GM23338 (cell line): ENCODE measurements at regions not wholly inside any gene's neighbourhood (a gene's known extent, or its start where the extent isn't known, plus 50 kb on each side); places are given as distances from the start of the nearest gene placed in this dataset.

Source experiments
- ATAC-seq: fragments of 200-7000 bp; cut with Tn5 transposase; 3 replicates; pipeline ENCODE4 v1.9.1; 2020
- DNase-seq: peaks from one replicate; pipeline ENCODE4 v3.0.0-alpha.2; 2015; ENCODE audit warnings: low spot score
- H2AFZ ChIP-seq: fragments of 200-600 bp; sonication (generic); 2 replicates; pipeline ENCODE4 v1.8.0; 2016; ENCODE audit warnings: antibody characterized with exemption, mild to moderate bottlenecking, moderate library complexity
- H3F3A ChIP-seq: fragments of 200-600 bp; sonication (generic); replicated peaks from 2 replicates; pipeline ENCODE4 v1.8.0; 2017; ENCODE audit warnings: antibody characterized with exemption, mixed run types, low read depth
- H3K27ac ChIP-seq: fragments of 200-600 bp; sonication (generic); 2 replicates; pipeline ENCODE4 v1.6.1; 2016; ENCODE audit warnings: low read depth
- H3K27me3 ChIP-seq: fragments of 200-600 bp; sonication (generic); 2 replicates; pipeline ENCODE4 v1.8.0; 2016; ENCODE audit warnings: mild to moderate bottlenecking, mixed run types, moderate library complexity; ENCODE audit not compliant: insufficient read depth
- H3K36me3 ChIP-seq: fragments of 200-600 bp; sonication (generic); 2 replicates; pipeline ENCODE4 v1.8.0; 2016; ENCODE audit warnings: mild to moderate bottlenecking; ENCODE audit not compliant: insufficient read depth
- H3K4me1 ChIP-seq: fragments of 200-600 bp; sonication (generic); 2 replicates; pipeline ENCODE4 v1.8.0; 2016; ENCODE audit warnings: mild to moderate bottlenecking, moderate library complexity; ENCODE audit not compliant: insufficient read depth
- H3K4me2 ChIP-seq: fragments of 200-600 bp; sonication (generic); 2 replicates; pipeline ENCODE4 v1.7.1; 2017; ENCODE audit warnings: mixed run types
- H3K4me3 ChIP-seq: fragments of 200-600 bp; sonication (generic); 2 replicates; pipeline ENCODE4 v1.6.1; 2016; ENCODE audit warnings: mixed run types
- H3K79me2 ChIP-seq: fragments of 200-600 bp; sonication (generic); replicated peaks from 2 replicates; pipeline ENCODE4 v1.8.0; 2017; ENCODE audit warnings: mild to moderate bottlenecking; ENCODE audit not compliant: insufficient read depth
- H3K9me2 ChIP-seq: fragments of 200-600 bp; sonication (generic); 2 replicates; pipeline ENCODE4 v1.8.0; 2017; ENCODE audit not compliant: insufficient read depth
- H4K20me1 ChIP-seq: fragments of 200-600 bp; sonication (generic); replicated peaks from 2 replicates; pipeline ENCODE4 v1.8.0; 2017; ENCODE audit warnings: mild to moderate bottlenecking; ENCODE audit not compliant: insufficient read depth
- H3K27ac Mint-ChIP-seq: 2 replicates; pipeline ENCODE4 v1.8.0; 2020; ENCODE audit warnings: inconsistent platforms, mild to moderate bottlenecking, moderate library complexity, mixed read lengths
- H3K27me3 Mint-ChIP-seq: 3 replicates; pipeline ENCODE4 v1.8.0; 2022; ENCODE audit warnings: low read depth, mild to moderate bottlenecking, moderate library complexity, mixed read lengths, inconsistent platforms; ENCODE audit not compliant: insufficient read depth, poor library complexity
- H3K36me3 Mint-ChIP-seq: 3 replicates; pipeline ENCODE4 v1.8.0; 2021; ENCODE audit warnings: low read depth, mild to moderate bottlenecking, inconsistent platforms, moderate library complexity, mixed read lengths
- H3K4me1 Mint-ChIP-seq: 3 replicates; pipeline ENCODE4 v1.8.0; 2020; ENCODE audit warnings: mild to moderate bottlenecking, inconsistent platforms, mixed read lengths
- H3K4me3 Mint-ChIP-seq: 3 replicates; pipeline ENCODE4 v1.8.0; 2021; ENCODE audit warnings: moderate library complexity, mild to moderate bottlenecking, inconsistent platforms, mixed read lengths
- H3K9me3 Mint-ChIP-seq: 3 replicates; pipeline ENCODE4 v1.8.0; 2020; ENCODE audit warnings: moderate library complexity, mild to moderate bottlenecking, inconsistent platforms, mixed read lengths
- CREB1 ChIP-seq: fragments of 250-450 bp; sonication (Bioruptor Pico); IDR thresholded peaks from 2 replicates; pipeline ENCODE4 v1.5.0; 2020; ENCODE audit warnings: low read depth, mild to moderate bottlenecking, moderate library complexity
- CTCF ChIP-seq, 2 experiments: fragments of 200-600 bp in 1 of 2; sonication (generic) in 1 of 2; conservative IDR thresholded peaks; 2 replicates each; pipeline versions ENCODE4 v1.5.1 to v1.6.1; 2016 to 2017; ENCODE audit warnings: antibody characterized with exemption in 2 of 2, low read depth in 2 of 2, mild to moderate bottlenecking in 2 of 2, moderate library complexity in 1 of 2
- ETS1 ChIP-seq: IDR thresholded peaks from 2 replicates; pipeline ENCODE4 v1.6.1; 2016; ENCODE audit warnings: antibody characterized with exemption
- EZH2 ChIP-seq: fragments of 200-600 bp; sonication (generic); IDR thresholded peaks from one replicate; pipeline ENCODE4 v1.8.0; 2017; ENCODE audit warnings: antibody characterized with exemption, mild to moderate bottlenecking, low read depth; ENCODE audit not compliant: unreplicated experiment
- EZH2phosphoT487 ChIP-seq: fragments of 200-600 bp; sonication (generic); IDR thresholded peaks from one replicate; pipeline ENCODE4 v1.8.1; 2018; ENCODE audit warnings: antibody characterized with exemption; ENCODE audit not compliant: unreplicated experiment
- JUNB ChIP-seq: IDR thresholded peaks from one replicate; pipeline ENCODE4 v1.6.1; 2016; ENCODE audit warnings: antibody characterized with exemption; ENCODE audit not compliant: unreplicated experiment
- NANOG ChIP-seq: IDR thresholded peaks from 2 replicates; pipeline ENCODE4 v1.6.1; 2016; ENCODE audit warnings: antibody characterized with exemption, borderline replicate concordance
- POLR2AphosphoS5 ChIP-seq: IDR thresholded peaks from 2 replicates; pipeline ENCODE4 v1.6.1; 2016; ENCODE audit warnings: antibody characterized with exemption, low read depth
- REST ChIP-seq: IDR thresholded peaks from one replicate; pipeline ENCODE4 v1.6.1; 2018; ENCODE audit warnings: antibody characterized with exemption; ENCODE audit not compliant: unreplicated experiment
- STAT1 ChIP-seq: IDR thresholded peaks from one replicate; pipeline ENCODE4 v1.6.1; 2016; ENCODE audit warnings: antibody characterized with exemption; ENCODE audit not compliant: unreplicated experiment
- ZNF114 ChIP-seq: fragments of 250-450 bp; sonication (Bioruptor Pico); IDR thresholded peaks from 2 replicates; pipeline ENCODE4 v1.5.0; 2020; ENCODE audit warnings: mild to moderate bottlenecking, moderate library complexity
- ZNF331 ChIP-seq: fragments of 250-450 bp; sonication (Bioruptor Pico); IDR thresholded peaks from 2 replicates; pipeline ENCODE4 v1.5.0; 2020; ENCODE audit warnings: low read depth, mild to moderate bottlenecking, moderate library complexity
- TF ChIP-seq, protein P1 (sequence below): fragments of 250-450 bp; sonication (Bioruptor Pico); IDR thresholded peaks from 2 replicates; pipeline ENCODE4 v1.5.0; 2020; ENCODE audit warnings: mild to moderate bottlenecking, moderate library complexity

- H3K4me1 Mint-ChIP-seq: no peaks in the 10 kb centered on the region
- H2AFZ ChIP-seq: no peak overlapping the region
- H3K27ac Mint-ChIP-seq: no peak overlapping the region
- H3K27me3 ChIP-seq: no peaks in the 10 kb centered on the region
- no peaks in the 10 kb centered on the region for H3K79me2 ChIP-seq
- H3F3A ChIP-seq: no peaks in the 10 kb centered on the region
- H3K36me3 ChIP-seq: no peaks in the 10 kb centered on the region
- H3K27me3 Mint-ChIP-seq: no peaks in the 10 kb centered on the region
- no peaks in the 10 kb centered on the region for H3K4me1 ChIP-seq
- no peaks in the 10 kb centered on the region for H3K9me3 Mint-ChIP-seq
- no peak overlapping the region for H3K4me2 ChIP-seq
- no peak overlapping the region for H3K4me3 ChIP-seq
- H3K9me2 ChIP-seq: no peaks in the 10 kb centered on the region
- ATAC-seq: no peak
- H3K36me3 Mint-ChIP-seq: no peaks in the 10 kb centered on the region
- H3K4me3 Mint-ChIP-seq: no peak overlapping the region
- DNase-seq: no peak
- H4K20me1 ChIP-seq: no peaks in the 10 kb centered on the region
- H3K27ac ChIP-seq: no peak overlapping the region
- no peak for TF ChIP-seq ZNF331 (CRISPR knock-in tag)
- no peak for TF ChIP-seq ETS1
- TF ChIP-seq NANOG: no peak
- TF ChIP-seq STAT1: no peak
- TF ChIP-seq, protein P1, sequence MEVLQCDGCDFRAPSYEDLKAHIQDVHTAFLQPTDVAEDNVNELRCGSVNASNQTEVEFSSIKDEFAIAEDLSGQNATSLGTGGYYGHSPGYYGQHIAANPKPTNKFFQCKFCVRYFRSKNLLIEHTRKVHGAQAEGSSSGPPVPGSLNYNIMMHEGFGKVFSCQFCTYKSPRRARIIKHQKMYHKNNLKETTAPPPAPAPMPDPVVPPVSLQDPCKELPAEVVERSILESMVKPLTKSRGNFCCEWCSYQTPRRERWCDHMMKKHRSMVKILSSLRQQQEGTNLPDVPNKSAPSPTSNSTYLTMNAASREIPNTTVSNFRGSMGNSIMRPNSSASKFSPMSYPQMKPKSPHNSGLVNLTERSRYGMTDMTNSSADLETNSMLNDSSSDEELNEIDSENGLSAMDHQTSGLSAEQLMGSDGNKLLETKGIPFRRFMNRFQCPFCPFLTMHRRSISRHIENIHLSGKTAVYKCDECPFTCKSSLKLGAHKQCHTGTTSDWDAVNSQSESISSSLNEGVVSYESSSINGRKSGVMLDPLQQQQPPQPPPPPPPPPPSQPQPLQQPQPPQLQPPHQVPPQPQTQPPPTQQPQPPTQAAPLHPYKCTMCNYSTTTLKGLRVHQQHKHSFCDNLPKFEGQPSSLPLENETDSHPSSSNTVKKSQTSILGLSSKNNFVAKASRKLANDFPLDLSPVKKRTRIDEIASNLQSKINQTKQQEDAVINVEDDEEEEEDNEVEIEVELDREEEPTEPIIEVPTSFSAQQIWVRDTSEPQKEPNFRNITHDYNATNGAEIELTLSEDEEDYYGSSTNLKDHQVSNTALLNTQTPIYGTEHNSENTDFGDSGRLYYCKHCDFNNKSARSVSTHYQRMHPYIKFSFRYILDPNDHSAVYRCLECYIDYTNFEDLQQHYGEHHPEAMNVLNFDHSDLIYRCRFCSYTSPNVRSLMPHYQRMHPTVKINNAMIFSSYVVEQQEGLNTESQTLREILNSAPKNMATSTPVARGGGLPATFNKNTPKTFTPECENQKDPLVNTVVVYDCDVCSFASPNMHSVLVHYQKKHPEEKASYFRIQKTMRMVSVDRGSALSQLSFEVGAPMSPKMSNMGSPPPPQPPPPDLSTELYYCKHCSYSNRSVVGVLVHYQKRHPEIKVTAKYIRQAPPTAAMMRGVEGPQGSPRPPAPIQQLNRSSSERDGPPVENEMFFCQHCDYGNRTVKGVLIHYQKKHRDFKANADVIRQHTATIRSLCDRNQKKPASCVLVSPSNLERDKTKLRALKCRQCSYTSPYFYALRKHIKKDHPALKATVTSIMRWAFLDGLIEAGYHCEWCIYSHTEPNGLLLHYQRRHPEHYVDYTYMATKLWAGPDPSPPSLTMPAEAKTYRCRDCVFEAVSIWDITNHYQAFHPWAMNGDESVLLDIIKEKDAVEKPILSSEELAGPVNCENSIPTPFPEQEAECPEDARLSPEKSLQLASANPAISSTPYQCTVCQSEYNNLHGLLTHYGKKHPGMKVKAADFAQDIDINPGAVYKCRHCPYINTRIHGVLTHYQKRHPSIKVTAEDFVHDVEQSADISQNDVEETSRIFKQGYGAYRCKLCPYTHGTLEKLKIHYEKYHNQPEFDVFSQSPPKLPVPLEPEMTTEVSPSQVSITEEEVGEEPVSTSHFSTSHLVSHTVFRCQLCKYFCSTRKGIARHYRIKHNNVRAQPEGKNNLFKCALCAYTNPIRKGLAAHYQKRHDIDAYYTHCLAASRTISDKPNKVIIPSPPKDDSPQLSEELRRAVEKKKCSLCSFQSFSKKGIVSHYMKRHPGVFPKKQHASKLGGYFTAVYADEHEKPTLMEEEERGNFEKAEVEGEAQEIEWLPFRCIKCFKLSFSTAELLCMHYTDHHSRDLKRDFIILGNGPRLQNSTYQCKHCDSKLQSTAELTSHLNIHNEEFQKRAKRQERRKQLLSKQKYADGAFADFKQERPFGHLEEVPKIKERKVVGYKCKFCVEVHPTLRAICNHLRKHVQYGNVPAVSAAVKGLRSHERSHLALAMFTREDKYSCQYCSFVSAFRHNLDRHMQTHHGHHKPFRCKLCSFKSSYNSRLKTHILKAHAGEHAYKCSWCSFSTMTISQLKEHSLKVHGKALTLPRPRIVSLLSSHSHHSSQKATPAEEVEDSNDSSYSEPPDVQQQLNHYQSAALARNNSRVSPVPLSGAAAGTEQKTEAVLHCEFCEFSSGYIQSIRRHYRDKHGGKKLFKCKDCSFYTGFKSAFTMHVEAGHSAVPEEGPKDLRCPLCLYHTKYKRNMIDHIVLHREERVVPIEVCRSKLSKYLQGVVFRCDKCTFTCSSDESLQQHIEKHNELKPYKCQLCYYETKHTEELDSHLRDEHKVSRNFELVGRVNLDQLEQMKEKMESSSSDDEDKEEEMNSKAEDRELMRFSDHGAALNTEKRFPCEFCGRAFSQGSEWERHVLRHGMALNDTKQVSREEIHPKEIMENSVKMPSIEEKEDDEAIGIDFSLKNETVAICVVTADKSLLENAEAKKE (CRISPR knock-in tag): no peak
- TF ChIP-seq EZH2phosphoT487: no peak
- TF ChIP-seq JUNB: no peak
- no peak for TF ChIP-seq CTCF (conservative IDR thresholded peaks at IDR 0.05; ENCODE audit: low read depth in 2 of 2)
- no peak for TF ChIP-seq POLR2AphosphoS5
- no peak for TF ChIP-seq CREB1
- TF ChIP-seq REST: no peak
- TF ChIP-seq EZH2: no peak
- no peak for TF ChIP-seq ZNF114
Observed at GRCh38 chr5:121704291-121704690, 147.4 kb upstream of the FTMT start.
